GM12864 (cell line): ENCODE measurements at regions not wholly inside any gene's neighbourhood (a gene's known extent, or its start where the extent isn't known, plus 50 kb on each side); places are given as distances from the start of the nearest gene placed in this dataset.

ENCODE experiments used
- DNase-seq: peaks from one replicate; pipeline ENCODE4 v3.0.0-alpha.2; 2011; ENCODE audit warnings: low read depth
- H3K4me3 ChIP-seq: 2 replicates; pipeline ENCODE4 v1.5.1; 2011; ENCODE audit warnings: mild to moderate bottlenecking, low read depth, low read length, control low read depth
- CTCF ChIP-seq: IDR thresholded peaks from 2 replicates; pipeline ENCODE4 v1.5.1; 2011; ENCODE audit warnings: low read depth, mild to moderate bottlenecking, moderate library complexity, low read length, control low read depth, inconsistent platforms; ENCODE audit errors: missing control alignments

- no peak for DNase-seq
- TF ChIP-seq CTCF, result no peak
- no peak overlapping the region for H3K4me3 ChIP-seq
Observed at GRCh38 chr12:127268213-127268612, 998.8 kb upstream of the TMEM132C start.

- DNase-seq, result no peak
- TF ChIP-seq CTCF, result no peak
- H3K4me3 ChIP-seq, result no peak overlapping the region
Observed at GRCh38 chr12:127268706-127269425, 998.1 kb upstream of the TMEM132C start.

GRCh38 chr12:127270193-127270592, 996.8 kb upstream of the TMEM132C start:
- TF ChIP-seq CTCF, result no peak
- no peak overlapping the region for H3K4me3 ChIP-seq
- DNase-seq, result no peak

- no peak for TF ChIP-seq CTCF
- H3K4me3 ChIP-seq, result no peak overlapping the region
- no peak for DNase-seq
Observed at GRCh38 chr12:127271776-127272175, 995.2 kb upstream of the TMEM132C start.

GRCh38 chr12:127272864-127273263, 994.1 kb upstream of the TMEM132C start:
- no peak overlapping the region for H3K4me3 ChIP-seq
- no peak for DNase-seq
- TF ChIP-seq CTCF, result no peak

GRCh38 chr12:127273626-127274025, 993.3 kb upstream of the TMEM132C start:
- H3K4me3 ChIP-seq, result no peak overlapping the region
- no peak for DNase-seq
- no peak for TF ChIP-seq CTCF

GRCh38 chr12:127275416-127275815, 991.6 kb upstream of the TMEM132C start:
- no peak for DNase-seq
- H3K4me3 ChIP-seq, result no peak overlapping the region
- no peak for TF ChIP-seq CTCF
